HCT116 (cell line): ENCODE measurements at regions not wholly inside any gene's neighbourhood (a gene's known extent, or its start where the extent isn't known, plus 50 kb on each side); places are given as distances from the start of the nearest gene placed in this dataset.

Experiments used
- ATAC-seq: fragments of 200-7000 bp; cut with Tn5 transposase; 2 replicates; pipeline ENCODE4 v1.9.1; 2020; ENCODE audit warnings: mild to moderate bottlenecking, moderate library complexity
- BruUV-seq: library from RNA; stranded (reverse); fragments of 400-500 nt; replicated peaks from 2 replicates; lab custom pipeline; 2021; lab: Mats Ljungman, UMichigan
- CTCF ChIA-PET: fragments of 300-600 bp; sonication (Branson Sonifier 250); formaldehyde crosslinking; loops from one replicate; lab custom pipeline; 2021; ENCODE audit warnings: antibody characterized with exemption; lab: Charles Lee
- POLR2A ChIA-PET: fragments of 300-600, 350-600 bp; sonication (Branson Sonifier 250); formaldehyde crosslinking; loops from one replicate; lab custom pipeline; 2021; ENCODE audit warnings: antibody characterized with exemption; lab: Charles Lee
- RAD21 ChIA-PET, 2 experiments: fragments of 300-600 bp; sonication (Branson Sonifier 250); formaldehyde crosslinking; loops; one replicate each; lab custom pipeline; 2023; ENCODE audit warnings: low total read pairs in 2 of 2; ENCODE audit not compliant: uncharacterized antibody in 2 of 2, unreplicated experiment in 2 of 2, low non-redundant PET in 1 of 2; lab: Charles Lee
- DNase-seq: peaks from one replicate; pipeline ENCODE4 v3.0.0-alpha.2; 2010; ENCODE audit warnings: low read depth, low spot score
- H2AFZ ChIP-seq: fragments of 200-600 bp; shearing (Covaris generic), sonication (generic); 2 replicates; pipeline ENCODE4 v1.6.1; 2017; ENCODE audit warnings: low read depth, mixed run types, mixed read lengths, antibody characterized with exemption, low read length; ENCODE audit not compliant: poor library complexity, severe bottlenecking
- H3K27ac ChIP-seq: 2 replicates; pipeline ENCODE4 v1.5.1; 2012; ENCODE audit warnings: low read depth, low read length
- H3K27me3 ChIP-seq: fragments of 200-600 bp; sonication (generic); 2 replicates; pipeline ENCODE4 v1.6.1; 2016; ENCODE audit warnings: mixed run types, low read length, mixed read lengths; ENCODE audit not compliant: insufficient read depth
- H3K36me3 ChIP-seq, 2 experiments: fragments of 200-500 bp in 1 of 2; fragments of 200-600 bp in 1 of 2; sonication (Bioruptor generic) in 1 of 2; sonication (generic) in 1 of 2; 2 replicates each; pipeline versions ENCODE4 v1.5.1 to v1.6.1; 2014 to 2016; ENCODE audit warnings: low read length in 2 of 2, inconsistent platforms in 1 of 2, mixed read lengths in 1 of 2, mixed run types in 1 of 2; ENCODE audit not compliant: insufficient read depth in 2 of 2, control insufficient read depth in 1 of 2
- H3K4me1 ChIP-seq, 2 experiments: fragments of 200-600 bp in 1 of 2; sonication (generic) in 1 of 2; 2 replicates each; pipeline versions ENCODE4 v1.5.1 to v1.6.1; 2012 to 2017; ENCODE audit warnings: low read length in 2 of 2, inconsistent platforms in 1 of 2, mild to moderate bottlenecking in 1 of 2, mixed read lengths in 1 of 2, mixed run types in 1 of 2, moderate library complexity in 1 of 2; ENCODE audit not compliant: insufficient read depth in 2 of 2, control insufficient read depth in 1 of 2
- H3K4me2 ChIP-seq: fragments of 200-600 bp; sonication (generic); 2 replicates; pipeline ENCODE4 v1.6.1; 2017; ENCODE audit warnings: mixed run types, low read length, mixed read lengths
- H3K4me3 ChIP-seq, 2 experiments: fragments of 200-600 bp in 1 of 2; sonication (generic) in 1 of 2; replicated peaks in 1 of 2; 2 replicates each; pipeline ENCODE4 v1.5.1; 2011 to 2016; ENCODE audit warnings: low read length in 2 of 2, control low read depth in 1 of 2, low read depth in 1 of 2, mild to moderate bottlenecking in 1 of 2, mixed read lengths in 1 of 2, mixed run types in 1 of 2
- H3K79me2 ChIP-seq: fragments of 200-600 bp; sonication (generic); 2 replicates; pipeline ENCODE4 v1.6.1; 2017; ENCODE audit warnings: mild to moderate bottlenecking, mixed run types, low read length, moderate library complexity, mixed read lengths; ENCODE audit not compliant: insufficient read depth
- H3K9ac ChIP-seq: fragments of 200-600 bp; sonication (generic); 2 replicates; pipeline ENCODE4 v1.6.1; 2016; ENCODE audit warnings: low read length, mixed read lengths
- H3K9me2 ChIP-seq: fragments of 200-600 bp; sonication (generic), shearing (Covaris generic); 2 replicates; pipeline ENCODE4 v1.6.1; 2017; ENCODE audit warnings: mixed run types, mild to moderate bottlenecking, moderate library complexity; ENCODE audit not compliant: insufficient read depth
- H3K9me3 ChIP-seq, 2 experiments: fragments of 200-500 bp in 1 of 2; fragments of 200-600 bp in 1 of 2; sonication (Bioruptor generic) in 1 of 2; sonication (generic) in 1 of 2; 2 replicates each; pipeline ENCODE4 v1.6.1; 2014 to 2017; ENCODE audit warnings: low read length in 2 of 2, mixed read lengths in 2 of 2, inconsistent platforms in 1 of 2, low read depth in 1 of 2, mild to moderate bottlenecking in 1 of 2, mixed run types in 1 of 2, moderate library complexity in 1 of 2; ENCODE audit not compliant: control insufficient read depth in 1 of 2, insufficient read depth in 1 of 2
- H4K20me1 ChIP-seq: fragments of 200-600 bp; sonication (generic), shearing (Covaris generic); 2 replicates; pipeline ENCODE4 v1.6.1; 2017; ENCODE audit warnings: mixed run types, mild to moderate bottlenecking, moderate library complexity; ENCODE audit not compliant: insufficient read depth
- ELF1 ChIP-seq: IDR thresholded peaks from 2 replicates; pipeline ENCODE4 v1.6.1; 2012; ENCODE audit warnings: low read depth, borderline replicate concordance
- EZH2 ChIP-seq: fragments of 200-600 bp; sonication (generic); IDR thresholded peaks from 2 replicates; pipeline ENCODE4 v1.6.1; 2017; ENCODE audit warnings: antibody characterized with exemption, mixed run types
- JUND ChIP-seq: IDR thresholded peaks from 2 replicates; pipeline ENCODE4 v1.6.1; 2012
- intact Hi-C: fragments of 100-400 bp; cut with micrococcal nuclease; formaldehyde crosslinking; loops from 2 replicates; pipeline ENCODE4 v1.10.0; 2022
- TF ChIP-seq, protein P1 (sequence below): IDR thresholded peaks from 2 replicates; pipeline ENCODE4 v1.6.1; 2012; ENCODE audit warnings: low read depth
- TF ChIP-seq, protein P2 (sequence below): IDR thresholded peaks from 2 replicates; pipeline ENCODE4 v1.6.1; 2012

DNA sequence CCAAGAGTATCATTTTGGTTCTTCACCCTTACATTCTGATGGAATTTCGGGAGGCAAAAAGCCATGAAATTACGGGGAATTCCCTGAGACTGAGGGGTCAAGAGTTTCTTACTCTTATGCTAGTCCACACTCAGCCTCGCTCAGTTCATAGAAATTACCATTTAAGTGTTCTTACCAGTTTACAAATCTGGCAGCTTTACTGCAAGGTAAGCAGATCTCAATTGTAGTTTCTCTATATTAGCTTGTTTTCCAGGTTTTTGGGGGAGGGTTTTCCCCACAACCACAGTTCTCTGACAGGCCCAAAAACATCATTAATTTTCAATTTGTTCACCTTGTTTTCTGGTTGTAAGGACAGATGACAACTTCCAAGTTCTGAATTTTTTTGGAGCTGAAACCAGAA, 1028.4 kb downstream of the FAM181B start:
- intact Hi-C loops = no loop called here
- POLR2A ChIA-PET = no interaction called here

More for the DNA sequence above, 1028.4 kb downstream of the FAM181B start:
- H3K9ac ChIP-seq = no peak overlapping the region
- H3K27ac ChIP-seq = no peak overlapping the region
- TF ChIP-seq, protein P1, sequence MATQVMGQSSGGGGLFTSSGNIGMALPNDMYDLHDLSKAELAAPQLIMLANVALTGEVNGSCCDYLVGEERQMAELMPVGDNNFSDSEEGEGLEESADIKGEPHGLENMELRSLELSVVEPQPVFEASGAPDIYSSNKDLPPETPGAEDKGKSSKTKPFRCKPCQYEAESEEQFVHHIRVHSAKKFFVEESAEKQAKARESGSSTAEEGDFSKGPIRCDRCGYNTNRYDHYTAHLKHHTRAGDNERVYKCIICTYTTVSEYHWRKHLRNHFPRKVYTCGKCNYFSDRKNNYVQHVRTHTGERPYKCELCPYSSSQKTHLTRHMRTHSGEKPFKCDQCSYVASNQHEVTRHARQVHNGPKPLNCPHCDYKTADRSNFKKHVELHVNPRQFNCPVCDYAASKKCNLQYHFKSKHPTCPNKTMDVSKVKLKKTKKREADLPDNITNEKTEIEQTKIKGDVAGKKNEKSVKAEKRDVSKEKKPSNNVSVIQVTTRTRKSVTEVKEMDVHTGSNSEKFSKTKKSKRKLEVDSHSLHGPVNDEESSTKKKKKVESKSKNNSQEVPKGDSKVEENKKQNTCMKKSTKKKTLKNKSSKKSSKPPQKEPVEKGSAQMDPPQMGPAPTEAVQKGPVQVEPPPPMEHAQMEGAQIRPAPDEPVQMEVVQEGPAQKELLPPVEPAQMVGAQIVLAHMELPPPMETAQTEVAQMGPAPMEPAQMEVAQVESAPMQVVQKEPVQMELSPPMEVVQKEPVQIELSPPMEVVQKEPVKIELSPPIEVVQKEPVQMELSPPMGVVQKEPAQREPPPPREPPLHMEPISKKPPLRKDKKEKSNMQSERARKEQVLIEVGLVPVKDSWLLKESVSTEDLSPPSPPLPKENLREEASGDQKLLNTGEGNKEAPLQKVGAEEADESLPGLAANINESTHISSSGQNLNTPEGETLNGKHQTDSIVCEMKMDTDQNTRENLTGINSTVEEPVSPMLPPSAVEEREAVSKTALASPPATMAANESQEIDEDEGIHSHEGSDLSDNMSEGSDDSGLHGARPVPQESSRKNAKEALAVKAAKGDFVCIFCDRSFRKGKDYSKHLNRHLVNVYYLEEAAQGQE = no peak
- TF ChIP-seq ELF1 (no peak), EZH2 (no peak), JUND (no peak)
- TF ChIP-seq, protein P2, sequence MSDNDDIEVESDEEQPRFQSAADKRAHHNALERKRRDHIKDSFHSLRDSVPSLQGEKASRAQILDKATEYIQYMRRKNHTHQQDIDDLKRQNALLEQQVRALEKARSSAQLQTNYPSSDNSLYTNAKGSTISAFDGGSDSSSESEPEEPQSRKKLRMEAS = no peak
- H3K4me3 ChIP-seq = no peak overlapping the region
- CTCF ChIA-PET = no interaction called here
- BruUV-seq = no TSS peak
- no peaks in the 10 kb centered on the region for H4K20me1 ChIP-seq
- H3K4me2 ChIP-seq = no peak overlapping the region
- RAD21 ChIA-PET = no interaction called here
- no peaks in the 10 kb centered on the region for H3K27me3 ChIP-seq
- ATAC-seq (no peak), DNase-seq (no peak)
- no peaks in the 10 kb centered on the region for H3K9me2 ChIP-seq
- peaks cover 0 to 14% of the 10 kb centered on the region in 2 experiments; a peak in 2 of 4 replicates for H3K9me3 ChIP-seq
- no peak overlapping the region for H2AFZ ChIP-seq
- H3K4me1 ChIP-seq = no peaks in the 10 kb centered on the region
- no peaks in the 10 kb centered on the region for H3K36me3 ChIP-seq
- no peaks in the 10 kb centered on the region for H3K79me2 ChIP-seq
